ENCODE measurements at regions not wholly inside any gene's neighbourhood (a gene's known extent, or its start where the extent isn't known, plus 50 kb on each side); places are given as distances from the start of the nearest gene placed in this dataset.

- peak overlapping the region; percentile 40 for H3K27ac Mint-ChIP-seq
- no peaks in the 10 kb centered on the region for H3K9me3 Mint-ChIP-seq
- TF ChIP-seq E2F4 (CRISPR knock-in tag; IDR thresholded peaks at IDR 0.05; ENCODE audit: borderline replicate concordance, low read depth) (no peak), IRF2 (CRISPR knock-in tag; IDR thresholded peaks at IDR 0.05; ENCODE audit: borderline replicate concordance, low read depth) (no peak), NR2C2 (CRISPR knock-in tag; IDR thresholded peaks at IDR 0.05) (no peak), SMAD4 (CRISPR knock-in tag; IDR thresholded peaks at IDR 0.05) (no peak), ELF4 (CRISPR knock-in tag; IDR thresholded peaks at IDR 0.05; ENCODE audit: low read depth) (no peak), ZNF423 (CRISPR knock-in tag; IDR thresholded peaks at IDR 0.05) (no peak), MYBL2 (CRISPR knock-in tag; IDR thresholded peaks at IDR 0.05) (no peak), E2F1 (CRISPR knock-in tag; IDR thresholded peaks at IDR 0.05) (no peak), TP53 (CRISPR knock-in tag; IDR thresholded peaks at IDR 0.05) (no peak), GRHL2 (CRISPR knock-in tag; IDR thresholded peaks at IDR 0.05; ENCODE audit: insufficient replicate concordance, severe bottlenecking) (no peak)
- TF ChIP-seq, protein P1, sequence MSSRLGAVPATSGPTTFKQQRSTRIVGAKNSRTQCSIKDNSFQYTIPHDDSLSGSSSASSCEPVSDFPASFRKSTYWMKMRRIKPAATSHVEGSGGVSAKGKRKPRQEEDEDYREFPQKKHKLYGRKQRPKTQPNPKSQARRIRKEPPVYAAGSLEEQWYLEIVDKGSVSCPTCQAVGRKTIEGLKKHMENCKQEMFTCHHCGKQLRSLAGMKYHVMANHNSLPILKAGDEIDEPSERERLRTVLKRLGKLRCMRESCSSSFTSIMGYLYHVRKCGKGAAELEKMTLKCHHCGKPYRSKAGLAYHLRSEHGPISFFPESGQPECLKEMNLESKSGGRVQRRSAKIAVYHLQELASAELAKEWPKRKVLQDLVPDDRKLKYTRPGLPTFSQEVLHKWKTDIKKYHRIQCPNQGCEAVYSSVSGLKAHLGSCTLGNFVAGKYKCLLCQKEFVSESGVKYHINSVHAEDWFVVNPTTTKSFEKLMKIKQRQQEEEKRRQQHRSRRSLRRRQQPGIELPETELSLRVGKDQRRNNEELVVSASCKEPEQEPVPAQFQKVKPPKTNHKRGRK (CRISPR knock-in tag; IDR thresholded peaks at IDR 0.05; ENCODE audit: borderline replicate concordance) = no peak
- TF ChIP-seq, protein P2, sequence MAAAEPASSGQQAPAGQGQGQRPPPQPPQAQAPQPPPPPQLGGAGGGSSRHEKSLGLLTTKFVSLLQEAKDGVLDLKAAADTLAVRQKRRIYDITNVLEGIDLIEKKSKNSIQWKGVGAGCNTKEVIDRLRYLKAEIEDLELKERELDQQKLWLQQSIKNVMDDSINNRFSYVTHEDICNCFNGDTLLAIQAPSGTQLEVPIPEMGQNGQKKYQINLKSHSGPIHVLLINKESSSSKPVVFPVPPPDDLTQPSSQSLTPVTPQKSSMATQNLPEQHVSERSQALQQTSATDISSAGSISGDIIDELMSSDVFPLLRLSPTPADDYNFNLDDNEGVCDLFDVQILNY (CRISPR knock-in tag; IDR thresholded peaks at IDR 0.05) = no peak
- DNase-seq (ENCODE audit: low spot score) (no peak), ATAC-seq (peak; percentile 58)
- ChIA-PET CTCF (no interaction called here), POLR2A (no interaction called here)
- H3K4me1 Mint-ChIP-seq = peaks cover 61% of the 10 kb centered on the region
- H3K36me3 Mint-ChIP-seq = no peaks in the 10 kb centered on the region
- H3K4me3 Mint-ChIP-seq = no peak overlapping the region
- no peaks in the 10 kb centered on the region for H3K27me3 Mint-ChIP-seq (ENCODE audit: low read depth)
Measured at GRCh38 chr1:83615370-83615769, 383.6 kb downstream of the TTLL7 start.

DNA sequence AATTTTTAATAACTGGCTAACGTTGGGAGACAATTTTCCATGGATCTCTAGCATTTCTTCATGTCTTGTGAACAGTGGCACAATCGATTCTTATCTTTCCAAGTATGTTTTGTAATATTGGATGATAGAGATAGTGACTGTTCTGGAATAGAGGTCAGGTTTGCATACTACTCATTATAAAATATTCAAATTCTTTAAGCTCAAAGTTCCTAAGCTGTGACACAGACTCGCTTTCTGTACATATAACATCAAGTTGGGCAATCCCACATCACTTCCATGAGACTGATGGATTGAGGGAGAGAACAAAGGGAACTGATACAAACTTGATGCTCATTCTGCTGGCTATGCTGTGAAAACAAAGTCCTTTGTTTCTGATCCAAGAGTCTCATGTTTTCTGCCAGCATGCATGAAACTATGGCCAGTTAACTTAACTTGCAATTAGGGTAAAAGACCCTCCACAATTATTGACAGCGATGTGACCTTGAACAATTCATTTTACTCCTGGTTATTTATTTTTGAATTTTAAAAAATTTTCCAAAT lies 392.4 kb downstream of the TTLL7 start:
- CTCF ChIA-PET = no interaction called here

GRCh38 chr1:83596331-83596730 lies 402.6 kb downstream of the TTLL7 start:
- TF ChIP-seq NR3C1 (CRISPR knock-in tag; conservative IDR thresholded peaks at IDR 0.05; ENCODE audit: low read depth) = no peak
- DNase-seq (ENCODE audit: low spot score) (no peak), ATAC-seq (no peak)
- H3K36me3 Mint-ChIP-seq = peaks cover 28% of the 10 kb centered on the region
- ChIA-PET POLR2A (no interaction called here), CTCF (interaction anchor here (0.5 kb wide), 1 partner anchor 78 kb away, joined by 4 read pairs; no protein-coding TSS in a partner anchor)
- H3K27ac Mint-ChIP-seq = no peak overlapping the region
- peaks cover 47% of the 10 kb centered on the region for H3K9me3 Mint-ChIP-seq
- H3K4me1 Mint-ChIP-seq = peaks cover 32% of the 10 kb centered on the region
- peaks cover 2% of the 10 kb centered on the region for H3K27me3 Mint-ChIP-seq (ENCODE audit: low read depth)
- H3K4me3 Mint-ChIP-seq = no peak overlapping the region

More for the DNA sequence above, 392.4 kb downstream of the TTLL7 start:
- Mint-ChIP-seq H3K27ac (no peak overlapping the region), H3K27me3 (ENCODE audit: low read depth) (no peaks in the 10 kb centered on the region), H3K36me3 (peaks cover 12% of the 10 kb centered on the region), H3K4me3 (no peak overlapping the region), H3K9me3 (peaks cover 23% of the 10 kb centered on the region), H3K4me1 (peaks cover 3% of the 10 kb centered on the region; the same call in 1 of the 2 replicates)
- ATAC-seq = no peak
- TF ChIP-seq NFYB (CRISPR knock-in tag; conservative IDR thresholded peaks at IDR 0.05; ENCODE audit: low read depth) = no peak
- TF ChIP-seq E2F4 (CRISPR knock-in tag; IDR thresholded peaks at IDR 0.05; ENCODE audit: borderline replicate concordance, low read depth) = no peak
- no peak for DNase-seq (ENCODE audit: low spot score)
- POLR2A ChIA-PET = no interaction called here
